ENCODE measurements at regions not wholly inside any gene's neighbourhood (a gene's known extent, or its start where the extent isn't known, plus 50 kb on each side); places are given as distances from the start of the nearest gene placed in this dataset.

GRCh38 chr7:11317766-11318165, 344.1 kb downstream of the PHF14 start (continued):
- TF ChIP-seq PBX3 (IDR thresholded peaks at IDR 0.05) (no peak), SMC3 (IDR thresholded peaks at IDR 0.05) (no peak)

- ChIA-PET POLR2A (no interaction called here), CTCF (interaction anchor here (2.3 kb wide), 1 partner anchor 17 kb away, joined by 5 read pairs; no protein-coding TSS in a partner anchor)
- Histone ChIP-seq H3K27ac (no peak overlapping the region), H3K9me3 (no peaks in the 10 kb centered on the region), H3K4me3 (no peak overlapping the region), H3K4me2 (no peak overlapping the region), H3K4me1 (no peaks in the 10 kb centered on the region)
- WGBS (ENCODE audit: missing lambda C conversion rate) = 6% methylated on average over 1 of the region's 1 CpG
- no peak for TF ChIP-seq HDAC2 (IDR thresholded peaks at IDR 0.05)
- DNase-seq (ENCODE audit: low read depth in 1 of 2, low spot score in 1 of 2) = no peak
- no peak for FAIRE-seq
- no peak for ATAC-seq
These were observed 346.0 kb downstream of the PHF14 start for GRCh38 chr7:11319491-11320274.

Data from A549 (cell line).